ENCODE measurements at regions not wholly inside any gene's neighbourhood (a gene's known extent, or its start where the extent isn't known, plus 50 kb on each side); places are given as distances from the start of the nearest gene placed in this dataset.

- TF ChIP-seq CTCF (tag by site-specific recombination; IDR thresholded peaks at IDR 0.05), result no peak
- no peak for TF ChIP-seq ZNF629 (tag by site-specific recombination; IDR thresholded peaks at IDR 0.05)
- TF ChIP-seq ZNF707 (tag by site-specific recombination; IDR thresholded peaks at IDR 0.05), result no peak
- TF ChIP-seq MZF1 (tag by site-specific recombination; IDR thresholded peaks at IDR 0.05; ENCODE audit: borderline replicate concordance), result no peak
- TF ChIP-seq ZFP41 (tag by site-specific recombination; IDR thresholded peaks at IDR 0.05; ENCODE audit: borderline replicate concordance), result no peak
- no peak for TF ChIP-seq ZNF239 (tag by site-specific recombination; IDR thresholded peaks at IDR 0.05)
- TF ChIP-seq, protein P1, sequence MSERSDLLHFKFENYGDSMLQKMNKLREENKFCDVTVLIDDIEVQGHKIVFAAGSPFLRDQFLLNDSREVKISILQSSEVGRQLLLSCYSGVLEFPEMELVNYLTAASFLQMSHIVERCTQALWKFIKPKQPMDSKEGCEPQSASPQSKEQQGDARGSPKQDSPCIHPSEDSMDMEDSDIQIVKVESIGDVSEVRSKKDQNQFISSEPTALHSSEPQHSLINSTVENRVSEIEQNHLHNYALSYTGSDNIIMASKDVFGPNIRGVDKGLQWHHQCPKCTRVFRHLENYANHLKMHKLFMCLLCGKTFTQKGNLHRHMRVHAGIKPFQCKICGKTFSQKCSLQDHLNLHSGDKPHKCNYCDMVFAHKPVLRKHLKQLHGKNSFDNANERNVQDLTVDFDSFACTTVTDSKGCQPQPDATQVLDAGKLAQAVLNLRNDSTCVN (tag by site-specific recombination; optimal IDR thresholded peaks at IDR 0.05), result no peak
- TF ChIP-seq ZNF211 (tag by site-specific recombination; IDR thresholded peaks at IDR 0.05; ENCODE audit: low read depth), result no peak
Observed at GRCh38 chr19:28511655-28512054, 701.3 kb downstream of the UQCRFS1 start.
